ENCODE measurements at regions not wholly inside any gene's neighbourhood (a gene's known extent, or its start where the extent isn't known, plus 50 kb on each side); places are given as distances from the start of the nearest gene placed in this dataset.
A peak's percentile ranks its signal among the peaks of the same experiment; 100 is the strongest.

- TF ChIP-seq CTCF (IDR thresholded peaks at IDR 0.05): no peak
- intact Hi-C loops (cut with DNase I): no loop called here
- Histone ChIP-seq H3K4me3 (no peak overlapping the region), H3K27me3 (ENCODE audit: low read depth) (peaks cover 7% of the 10 kb centered on the region), H3K27ac (no peak overlapping the region), H3K9me3 (no peaks in the 10 kb centered on the region), H3K36me3 (no peaks in the 10 kb centered on the region), H3K4me1 (peaks cover 4% of the 10 kb centered on the region)
- no peak for ATAC-seq
- DNase-seq: no peak
Measured at GRCh38 chr4:157980158-157980557, 192.7 kb downstream of the GASK1B start.

GRCh38 chr4:157978680-157979361 lies 194.0 kb downstream of the GASK1B start:
- Histone ChIP-seq H3K27me3 (ENCODE audit: low read depth) (peaks cover 7% of the 10 kb centered on the region), H3K36me3 (no peaks in the 10 kb centered on the region), H3K9me3 (no peaks in the 10 kb centered on the region), H3K4me3 (no peak overlapping the region), H3K4me1 (peaks cover 4% of the 10 kb centered on the region), H3K27ac (no peak overlapping the region)
- intact Hi-C loops (cut with DNase I): no loop called here
- DNase-seq (no peak), ATAC-seq (peak; percentile 74 to 84)
- TF ChIP-seq CTCF (IDR thresholded peaks at IDR 0.05): peak; percentile 67

DNA sequence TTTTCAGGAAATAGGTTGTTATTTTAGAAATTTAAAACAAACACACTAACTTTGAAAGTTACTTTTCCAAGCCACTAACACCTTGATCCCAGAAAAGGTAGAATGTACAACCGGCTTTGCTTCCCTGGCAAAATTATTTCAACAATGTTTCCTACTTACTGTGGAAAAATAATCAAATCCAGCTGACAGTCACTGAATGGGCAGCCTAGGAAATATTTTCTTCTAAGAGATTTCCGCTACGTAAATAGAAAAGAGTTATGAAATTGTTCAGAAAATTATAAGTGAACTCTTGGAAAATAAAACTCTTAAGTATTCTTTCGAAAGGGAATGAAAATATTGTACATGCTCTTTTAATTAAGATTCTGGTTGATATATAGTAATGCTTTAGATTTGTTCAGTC lies 195.7 kb downstream of the GASK1B start:
- H3K4me3 ChIP-seq: no peak overlapping the region
- ATAC-seq: no peak
- peaks cover 7% of the 10 kb centered on the region for H3K27me3 ChIP-seq (ENCODE audit: low read depth)
- intact Hi-C loops (cut with DNase I): no loop called here
- no peaks in the 10 kb centered on the region for H3K36me3 ChIP-seq
- H3K9me3 ChIP-seq: no peaks in the 10 kb centered on the region
- TF ChIP-seq CTCF (IDR thresholded peaks at IDR 0.05): no peak
- DNase-seq: no peak
- no peak overlapping the region for H3K27ac ChIP-seq
- peaks cover 4% of the 10 kb centered on the region for H3K4me1 ChIP-seq

GRCh38 chr4:157973297-157973696 lies 199.5 kb downstream of the GASK1B start:
- Histone ChIP-seq H3K27ac (no peak overlapping the region), H3K36me3 (no peaks in the 10 kb centered on the region), H3K27me3 (ENCODE audit: low read depth) (peaks cover 5% of the 10 kb centered on the region), H3K4me1 (no peaks in the 10 kb centered on the region), H3K9me3 (no peaks in the 10 kb centered on the region), H3K4me3 (no peak overlapping the region)
- TF ChIP-seq CTCF (IDR thresholded peaks at IDR 0.05): no peak
- DNase-seq: no peak
- no peak for ATAC-seq
- intact Hi-C loops (cut with DNase I): no loop called here

- H3K9me3 ChIP-seq: no peaks in the 10 kb centered on the region
- intact Hi-C loops (cut with DNase I): no loop called here
- ATAC-seq (no peak), DNase-seq (no peak)
- H3K4me1 ChIP-seq: no peaks in the 10 kb centered on the region
- H3K36me3 ChIP-seq: no peaks in the 10 kb centered on the region
- H3K4me3 ChIP-seq: no peak overlapping the region
- H3K27me3 ChIP-seq (ENCODE audit: low read depth): no peaks in the 10 kb centered on the region
- H3K27ac ChIP-seq: no peak overlapping the region
- TF ChIP-seq CTCF (IDR thresholded peaks at IDR 0.05): no peak
Measured at GRCh38 chr4:157964463-157964862, 208.4 kb downstream of the GASK1B start.
